H9 (cell line): ENCODE measurements at regions not wholly inside any gene's neighbourhood (a gene's known extent, or its start where the extent isn't known, plus 50 kb on each side); places are given as distances from the start of the nearest gene placed in this dataset.
A peak's percentile ranks its signal among the peaks of the same experiment; 100 is the strongest.

Source experiments
- DNase-seq: peaks from one replicate; pipeline ENCODE4 v3.0.0-alpha.2; 2017
- H2AFZ ChIP-seq: one replicate; pipeline ENCODE4 v1.6.1; 2013; ENCODE audit warnings: mild to moderate bottlenecking, low read length, control low read depth, moderate library complexity
- H2AK5ac ChIP-seq: 2 replicates; pipeline ENCODE4 v1.6.1; 2013; ENCODE audit warnings: low read length, control low read depth, mixed read lengths; ENCODE audit not compliant: insufficient read length
- H2BK120ac ChIP-seq: one replicate; pipeline ENCODE4 v1.6.1; 2013; ENCODE audit warnings: low read depth, mild to moderate bottlenecking, low read length, control low read depth, inconsistent platforms; ENCODE audit not compliant: poor library complexity, severe bottlenecking
- H2BK12ac ChIP-seq: 2 replicates; pipeline ENCODE4 v1.6.1; 2013; ENCODE audit warnings: low read length, control low read depth, mixed read lengths, low read depth; ENCODE audit not compliant: insufficient read length
- H2BK15ac ChIP-seq: 2 replicates; pipeline ENCODE4 v1.6.1; 2013; ENCODE audit warnings: low read depth, low read length, control low read depth
- H2BK20ac ChIP-seq: one replicate; pipeline ENCODE4 v1.6.1; 2013; ENCODE audit warnings: low read depth, mild to moderate bottlenecking, low read length, control low read depth, inconsistent platforms; ENCODE audit not compliant: poor library complexity, severe bottlenecking
- H2BK5ac ChIP-seq: 2 replicates; pipeline ENCODE4 v1.6.1; 2013; ENCODE audit warnings: low read length, control low read depth, mixed read lengths; ENCODE audit not compliant: insufficient read length
- H3K14ac ChIP-seq: 2 replicates; pipeline ENCODE4 v1.6.1; 2013; ENCODE audit warnings: low read length, control low read depth; ENCODE audit not compliant: insufficient read depth
- H3K18ac ChIP-seq: 2 replicates; pipeline ENCODE4 v1.6.1; 2013; ENCODE audit warnings: low read depth, mild to moderate bottlenecking, mixed read lengths, low read length, control low read depth; ENCODE audit not compliant: insufficient read length
- H3K23ac ChIP-seq: 2 replicates; pipeline ENCODE4 v1.6.1; 2013; ENCODE audit warnings: low read length, control low read depth, mixed read lengths, low read depth; ENCODE audit not compliant: insufficient read length
- H3K23me2 ChIP-seq: 2 replicates; pipeline ENCODE4 v1.6.1; 2013; ENCODE audit warnings: low read depth, mild to moderate bottlenecking, mixed read lengths, low read length, control low read depth; ENCODE audit not compliant: insufficient read length, poor library complexity, severe bottlenecking
- H3K27ac ChIP-seq: 2 replicates; pipeline ENCODE4 v1.5.1; 2013; ENCODE audit warnings: low read length, control low read depth, mixed read lengths, low read depth; ENCODE audit not compliant: insufficient read length
- H3K27me3 ChIP-seq: 2 replicates; pipeline ENCODE4 v1.6.1; 2013; ENCODE audit warnings: low read length, control low read depth, inconsistent platforms; ENCODE audit not compliant: insufficient read depth
- H3K4ac ChIP-seq: 2 replicates; pipeline ENCODE4 v1.6.1; 2013; ENCODE audit warnings: low read depth, mild to moderate bottlenecking, control low read depth, inconsistent platforms, low read length, moderate library complexity
- H3K4me1 ChIP-seq: 2 replicates; pipeline ENCODE4 v1.6.1; 2013; ENCODE audit warnings: low read length, control low read depth, inconsistent platforms; ENCODE audit not compliant: insufficient read depth
- H3K4me2 ChIP-seq: 2 replicates; pipeline ENCODE4 v1.6.1; 2013; ENCODE audit warnings: low read length, control low read depth, mixed read lengths; ENCODE audit not compliant: insufficient read length, insufficient read depth
- H3K56ac ChIP-seq: 2 replicates; pipeline ENCODE4 v1.6.1; 2013; ENCODE audit warnings: low read depth, mild to moderate bottlenecking, mixed read lengths, low read length, control low read depth; ENCODE audit not compliant: insufficient read length
- H3K79me1 ChIP-seq: 2 replicates; pipeline ENCODE4 v1.6.1; 2013; ENCODE audit warnings: low read depth, mild to moderate bottlenecking, moderate library complexity, low read length, control low read depth, inconsistent platforms; ENCODE audit not compliant: insufficient read depth, poor library complexity, severe bottlenecking
- H3K79me2 ChIP-seq: 2 replicates; pipeline ENCODE4 v1.6.1; 2013; ENCODE audit warnings: low read length, control low read depth, inconsistent platforms; ENCODE audit not compliant: insufficient read depth
- H3K9ac ChIP-seq: 2 replicates; pipeline ENCODE4 v1.6.1; 2013; ENCODE audit warnings: low read length, control low read depth, mixed read lengths; ENCODE audit not compliant: insufficient read length; ENCODE audit errors: extremely low read depth
- H3K9me3 ChIP-seq: one replicate; pipeline ENCODE4 v1.6.1; 2013; ENCODE audit warnings: low read depth, low read length, inconsistent platforms; ENCODE audit not compliant: control insufficient read depth
- H3T11ph ChIP-seq: one replicate; pipeline ENCODE4 v1.6.1; 2013; ENCODE audit warnings: mild to moderate bottlenecking, low read length, control low read depth, inconsistent platforms
- H4K20me1 ChIP-seq: one replicate; pipeline ENCODE4 v1.6.1; 2013; ENCODE audit not compliant: control insufficient read depth, insufficient read length, insufficient read depth
- H4K5ac ChIP-seq: 2 replicates; pipeline ENCODE4 v1.6.1; 2013; ENCODE audit warnings: low read depth, mild to moderate bottlenecking, mixed read lengths, low read length, control low read depth; ENCODE audit not compliant: insufficient read length
- H4K8ac ChIP-seq: replicated peaks from 2 replicates; pipeline ENCODE4 v1.6.1; 2013; ENCODE audit warnings: low read length, control low read depth, mixed read lengths, low read depth; ENCODE audit not compliant: insufficient read length
- H4K91ac ChIP-seq: 2 replicates; pipeline ENCODE4 v1.6.1; 2013; ENCODE audit warnings: low read depth, mild to moderate bottlenecking, moderate library complexity, mixed read lengths, low read length, control low read depth; ENCODE audit not compliant: insufficient read length
- H3K27ac Mint-ChIP-seq, 3 experiments: 2 replicates in 2 of 3; 3 replicates in 1 of 3; pipeline ENCODE4 v1.8.0; 2020 to 2021; ENCODE audit warnings: mixed read lengths in 3 of 3, mild to moderate bottlenecking in 1 of 3, moderate library complexity in 1 of 3
- H3K27me3 Mint-ChIP-seq: 2 replicates; pipeline ENCODE4 v1.8.0; 2021; ENCODE audit warnings: low read depth, mild to moderate bottlenecking, moderate library complexity, mixed read lengths
- H3K36me3 Mint-ChIP-seq, 3 experiments: 2 replicates in 2 of 3; 3 replicates in 1 of 3; pipeline ENCODE4 v1.8.0; 2020 to 2021; ENCODE audit warnings: low read depth in 3 of 3, mixed read lengths in 3 of 3; ENCODE audit not compliant: insufficient read depth in 1 of 3
- H3K4me1 Mint-ChIP-seq, 2 experiments: 2 replicates each; pipeline ENCODE4 v1.8.0; 2020; ENCODE audit warnings: mixed read lengths in 2 of 2
- H3K4me3 Mint-ChIP-seq, 2 experiments: 2 replicates in 1 of 2; 3 replicates in 1 of 2; pipeline ENCODE4 v1.8.0; 2020 to 2021; ENCODE audit warnings: mild to moderate bottlenecking in 2 of 2, mixed read lengths in 2 of 2, moderate library complexity in 1 of 2
- H3K9me3 Mint-ChIP-seq, 2 experiments: 2 replicates in 1 of 2; 3 replicates in 1 of 2; pipeline ENCODE4 v1.8.0; 2020; ENCODE audit warnings: mild to moderate bottlenecking in 2 of 2, mixed read lengths in 2 of 2, moderate library complexity in 1 of 2
- WGBS: extraction: QIAGEN DNeasy Blood & Tissue Kit; methylation state at CpG from one replicate; pipeline ENCODE4 v1.1.7; 2013; ENCODE audit warnings: missing lambda C conversion rate, low lambda C conversion rate, mixed read lengths; ENCODE audit not compliant: insufficient read length; ENCODE audit errors: extremely low coverage; 5-methylcytosine and 5-hydroxymethylcytosine counted together
- TF ChIP-seq, protein P1 (sequence below): fragments of 200-600 bp; sonication (generic); conservative IDR thresholded peaks from 3 replicates; pipeline ENCODE4 v1.8.0; 2021; ENCODE audit warnings: antibody characterized with exemption, mild to moderate bottlenecking

DNA sequence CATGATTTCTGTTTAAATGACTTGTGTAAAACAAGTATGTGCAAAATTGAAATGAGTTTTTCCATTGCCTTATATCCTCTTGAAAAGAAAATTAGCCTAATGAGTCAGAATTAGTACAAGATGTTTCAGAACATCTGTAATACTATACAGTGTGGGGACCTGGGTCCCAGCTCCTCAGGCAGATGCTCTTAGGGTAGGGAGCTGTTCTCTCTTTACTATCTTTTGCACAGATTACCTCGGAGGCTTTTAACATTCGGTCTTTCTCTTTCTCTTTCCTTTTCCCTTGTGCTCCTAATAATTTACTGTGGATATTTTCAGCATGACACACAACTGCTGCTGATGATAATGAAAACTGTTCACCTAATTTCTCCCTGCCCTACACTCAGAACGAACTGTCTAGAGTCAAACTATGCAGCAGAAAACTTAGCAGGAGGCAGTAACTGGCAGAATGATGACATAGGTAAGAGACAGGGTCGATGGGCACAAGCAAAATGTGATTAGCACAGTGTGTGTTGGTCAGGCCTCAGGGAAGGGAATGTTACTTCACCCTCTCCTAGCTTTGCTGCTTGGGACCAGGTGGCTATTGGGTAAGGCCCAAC is 455.3 kb downstream of the PDHA2 start:
- no peak overlapping the region for H3K18ac ChIP-seq
- Mint-ChIP-seq H3K4me1 (peaks cover 2 to 24% of the 10 kb centered on the region in 2 experiments), H3K27ac (peak overlapping the region in 1 of 3 experiments; percentile 90; a peak in 2 of 7 replicates), H3K27me3 (no peaks in the 10 kb centered on the region), H3K9me3 (0 out of 5 replicates have a peak, but pooled peaks cover 0 to 2% of the 10 kb centered on the region in 2 experiments), H3K4me3 (no peak overlapping the region), H3K36me3 (no peaks in the 10 kb centered on the region)
- H2BK120ac ChIP-seq: no peak overlapping the region
- no peak overlapping the region for H4K8ac ChIP-seq
- no peak overlapping the region for H2BK12ac ChIP-seq
- H3K79me1 ChIP-seq: no peaks in the 10 kb centered on the region
- H3T11ph ChIP-seq: no peak overlapping the region
- no peak overlapping the region for H3K23ac ChIP-seq
- H2BK5ac ChIP-seq: no peak overlapping the region
- no peaks in the 10 kb centered on the region for H3K4me1 ChIP-seq
- H3K79me2 ChIP-seq: no peaks in the 10 kb centered on the region
- no peak overlapping the region for H2BK20ac ChIP-seq
- H3K14ac ChIP-seq: no peak overlapping the region
- H3K27ac ChIP-seq: no peak overlapping the region
- H2AFZ ChIP-seq: peak overlapping the region; percentile 66
- no peak overlapping the region for H4K5ac ChIP-seq
- H3K27me3 ChIP-seq: no peaks in the 10 kb centered on the region
- H2AK5ac ChIP-seq: no peak overlapping the region
- H2BK15ac ChIP-seq: no peak overlapping the region
- H3K9me3 ChIP-seq: no peaks in the 10 kb centered on the region
- no peak overlapping the region for H4K91ac ChIP-seq
- no peak for DNase-seq
- H3K23me2 ChIP-seq: no peaks in the 10 kb centered on the region
- no peak overlapping the region for H3K9ac ChIP-seq
- WGBS: no CpG with 5 or more reads among the region's 4 CpGs
- H3K56ac ChIP-seq: no peak overlapping the region
- TF ChIP-seq, protein P1, sequence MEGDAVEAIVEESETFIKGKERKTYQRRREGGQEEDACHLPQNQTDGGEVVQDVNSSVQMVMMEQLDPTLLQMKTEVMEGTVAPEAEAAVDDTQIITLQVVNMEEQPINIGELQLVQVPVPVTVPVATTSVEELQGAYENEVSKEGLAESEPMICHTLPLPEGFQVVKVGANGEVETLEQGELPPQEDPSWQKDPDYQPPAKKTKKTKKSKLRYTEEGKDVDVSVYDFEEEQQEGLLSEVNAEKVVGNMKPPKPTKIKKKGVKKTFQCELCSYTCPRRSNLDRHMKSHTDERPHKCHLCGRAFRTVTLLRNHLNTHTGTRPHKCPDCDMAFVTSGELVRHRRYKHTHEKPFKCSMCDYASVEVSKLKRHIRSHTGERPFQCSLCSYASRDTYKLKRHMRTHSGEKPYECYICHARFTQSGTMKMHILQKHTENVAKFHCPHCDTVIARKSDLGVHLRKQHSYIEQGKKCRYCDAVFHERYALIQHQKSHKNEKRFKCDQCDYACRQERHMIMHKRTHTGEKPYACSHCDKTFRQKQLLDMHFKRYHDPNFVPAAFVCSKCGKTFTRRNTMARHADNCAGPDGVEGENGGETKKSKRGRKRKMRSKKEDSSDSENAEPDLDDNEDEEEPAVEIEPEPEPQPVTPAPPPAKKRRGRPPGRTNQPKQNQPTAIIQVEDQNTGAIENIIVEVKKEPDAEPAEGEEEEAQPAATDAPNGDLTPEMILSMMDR: no peak
- H3K4ac ChIP-seq: no peak overlapping the region
- H4K20me1 ChIP-seq: no peaks in the 10 kb centered on the region
- H3K4me2 ChIP-seq: no peak overlapping the region
